ENCODE measurements at regions not wholly inside any gene's neighbourhood (a gene's known extent, or its start where the extent isn't known, plus 50 kb on each side); places are given as distances from the start of the nearest gene placed in this dataset.

GRCh38 chr17:12459736-12460135, 206.0 kb upstream of the MYOCD start:
- no peak overlapping the region for H3K27ac ChIP-seq (ENCODE audit: insufficient read depth, low read depth, low read length, poor library complexity, severe bottlenecking)
- no peaks in the 10 kb centered on the region for H3K4me1 ChIP-seq (ENCODE audit: control insufficient read depth, insufficient read depth, low read length)
- H3K36me3 ChIP-seq (ENCODE audit: control insufficient read depth, insufficient read depth, low read length): no peaks in the 10 kb centered on the region
- H3K9me3 ChIP-seq (ENCODE audit: control insufficient read depth, low read length): no peaks in the 10 kb centered on the region
- no peak overlapping the region for H3K4me3 ChIP-seq (ENCODE audit: insufficient read depth, low read depth, low read length)
- H3K27me3 ChIP-seq (ENCODE audit: control insufficient read depth, insufficient read depth, low read length, poor library complexity, severe bottlenecking): no peaks in the 10 kb centered on the region

DNA sequence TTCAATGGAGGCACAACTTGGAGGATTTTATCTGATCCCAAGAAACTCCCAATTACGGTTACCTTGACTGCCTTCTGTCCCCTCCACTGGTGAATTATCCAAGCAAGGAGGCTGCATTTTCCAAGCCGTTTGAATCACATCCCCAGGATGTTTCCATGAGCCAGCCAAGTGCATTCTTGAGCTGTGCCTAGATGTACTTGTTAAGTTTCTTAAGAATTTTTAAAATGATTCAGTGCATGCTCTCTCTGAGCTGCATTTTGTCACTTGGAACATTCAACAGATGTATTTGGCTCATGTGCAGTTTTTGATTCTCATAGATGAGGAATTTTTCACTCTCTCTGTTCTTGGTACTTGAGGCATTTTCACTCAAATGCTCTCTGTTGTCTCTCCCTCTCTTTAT, 202.6 kb upstream of the MYOCD start:
- no peak overlapping the region for H3K27ac ChIP-seq (ENCODE audit: insufficient read depth, low read depth, low read length, poor library complexity, severe bottlenecking)
- H3K27me3 ChIP-seq (ENCODE audit: control insufficient read depth, insufficient read depth, low read length, poor library complexity, severe bottlenecking): no peaks in the 10 kb centered on the region
- 81 to 86% methylated on average over 2 of the region's 2 CpGs for WGBS, 2 experiments
- no peak overlapping the region for H3K4me3 ChIP-seq (ENCODE audit: insufficient read depth, low read depth, low read length)
- H3K9me3 ChIP-seq (ENCODE audit: control insufficient read depth, low read length): no peaks in the 10 kb centered on the region
- no peaks in the 10 kb centered on the region for H3K36me3 ChIP-seq (ENCODE audit: control insufficient read depth, insufficient read depth, low read length)
- no peaks in the 10 kb centered on the region for H3K4me1 ChIP-seq (ENCODE audit: control insufficient read depth, insufficient read depth, low read length)

DNA sequence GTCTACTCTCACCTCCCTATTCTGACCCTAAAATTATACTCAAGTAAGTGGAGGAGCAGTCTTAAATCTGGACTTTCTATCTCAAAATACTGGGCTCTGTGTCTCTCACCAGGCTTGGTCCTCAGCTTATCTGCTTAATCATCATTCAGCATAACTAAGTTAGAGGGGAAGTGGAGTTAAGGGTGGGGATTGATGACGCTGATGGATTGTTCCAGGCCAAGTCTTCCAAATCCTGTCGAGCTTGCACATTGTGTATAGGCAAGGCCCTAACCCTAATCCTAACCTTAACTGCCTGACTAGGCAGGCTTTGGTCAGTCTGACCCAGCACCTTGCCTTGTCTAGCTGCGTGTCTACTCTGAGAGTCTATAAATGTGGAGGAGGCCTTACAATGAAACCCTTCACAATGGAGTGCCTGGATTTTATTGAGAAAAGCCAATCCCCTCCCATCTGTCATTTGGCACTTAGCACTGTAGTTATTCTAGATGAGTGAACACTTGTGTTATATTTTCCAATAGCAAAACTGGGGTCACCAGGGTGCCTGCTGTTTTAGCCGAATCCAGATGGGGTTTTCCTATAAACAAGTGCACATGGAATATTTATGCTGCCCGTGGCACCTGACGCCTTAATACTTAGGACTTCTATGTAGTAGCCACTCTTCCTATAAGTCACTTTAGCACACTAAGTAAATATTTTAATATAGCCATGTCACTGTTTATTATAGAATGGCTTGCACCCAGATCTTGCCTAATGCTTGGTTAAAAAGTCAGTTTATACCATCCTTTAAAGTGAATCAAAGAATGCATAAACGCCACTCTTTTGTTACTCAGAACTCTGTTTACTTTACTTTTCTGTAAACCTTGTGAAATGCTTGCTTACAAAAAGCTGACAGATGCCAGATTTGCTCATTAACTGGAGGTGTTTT, 193.2 kb upstream of the MYOCD start:
- Histone ChIP-seq H3K9me3 (ENCODE audit: control insufficient read depth, low read length) (no peaks in the 10 kb centered on the region), H3K4me1 (ENCODE audit: control insufficient read depth, insufficient read depth, low read length) (no peaks in the 10 kb centered on the region), H3K4me3 (ENCODE audit: insufficient read depth, low read depth, low read length) (no peak overlapping the region), H3K36me3 (ENCODE audit: control insufficient read depth, insufficient read depth, low read length) (no peaks in the 10 kb centered on the region), H3K27ac (ENCODE audit: insufficient read depth, low read depth, low read length, poor library complexity, severe bottlenecking) (no peak overlapping the region), H3K27me3 (ENCODE audit: control insufficient read depth, insufficient read depth, low read length, poor library complexity, severe bottlenecking) (no peaks in the 10 kb centered on the region)
- WGBS, 2 experiments: 94% methylated on average over 7 of the region's 7 CpGs

GRCh38 chr17:12478311-12478710, 187.4 kb upstream of the MYOCD start:
- Histone ChIP-seq H3K4me1 (ENCODE audit: control insufficient read depth, insufficient read depth, low read length) (no peaks in the 10 kb centered on the region), H3K27me3 (ENCODE audit: control insufficient read depth, insufficient read depth, low read length, poor library complexity, severe bottlenecking) (no peaks in the 10 kb centered on the region), H3K4me3 (ENCODE audit: insufficient read depth, low read depth, low read length) (no peak overlapping the region), H3K9me3 (ENCODE audit: control insufficient read depth, low read length) (no peaks in the 10 kb centered on the region), H3K36me3 (ENCODE audit: control insufficient read depth, insufficient read depth, low read length) (no peaks in the 10 kb centered on the region), H3K27ac (ENCODE audit: insufficient read depth, low read depth, low read length, poor library complexity, severe bottlenecking) (no peak overlapping the region)
- 90 to 95% methylated on average over 7 of the region's 7 CpGs for WGBS, 2 experiments

DNA sequence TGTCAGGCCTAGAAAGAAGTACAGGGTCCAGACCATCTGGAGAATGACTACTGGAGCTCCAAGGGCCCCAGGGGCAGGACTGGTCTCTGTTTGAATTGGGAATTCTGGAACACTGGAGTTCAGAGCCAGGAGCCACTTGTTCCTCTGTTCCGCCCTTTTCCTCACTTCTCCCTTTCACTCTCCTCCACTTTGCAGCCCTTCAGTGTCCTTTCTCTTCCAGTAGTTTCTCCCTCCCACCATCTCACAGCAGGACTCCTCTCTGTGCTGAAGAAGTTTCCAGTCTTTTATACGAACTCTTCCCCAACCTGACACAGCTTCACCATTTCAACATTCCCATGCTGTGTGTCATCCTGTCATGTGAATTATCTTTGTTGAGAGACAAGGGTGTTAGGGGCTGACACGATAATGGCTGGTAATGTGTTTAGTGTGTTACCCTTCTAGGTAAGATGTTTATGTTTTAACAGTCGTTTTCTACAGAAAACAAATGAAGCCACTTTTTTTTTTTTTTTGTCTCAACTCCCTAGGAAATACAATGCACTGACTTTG, 180.3 kb upstream of the MYOCD start:
- Histone ChIP-seq H3K4me3 (ENCODE audit: insufficient read depth, low read depth, low read length) (no peak overlapping the region), H3K27ac (ENCODE audit: insufficient read depth, low read depth, low read length, poor library complexity, severe bottlenecking) (no peak overlapping the region), H3K9me3 (ENCODE audit: control insufficient read depth, low read length) (no peaks in the 10 kb centered on the region), H3K27me3 (ENCODE audit: control insufficient read depth, insufficient read depth, low read length, poor library complexity, severe bottlenecking) (no peaks in the 10 kb centered on the region), H3K36me3 (ENCODE audit: control insufficient read depth, insufficient read depth, low read length) (no peaks in the 10 kb centered on the region), H3K4me1 (ENCODE audit: control insufficient read depth, insufficient read depth, low read length) (no peaks in the 10 kb centered on the region)
- 52 to 79% methylated on average over 3 to 4 of the region's 4 CpGs for WGBS, 2 experiments

- H3K27ac ChIP-seq (ENCODE audit: insufficient read depth, low read depth, low read length, poor library complexity, severe bottlenecking): no peak overlapping the region
- 71 to 75% methylated on average over 2 to 3 of the region's 3 CpGs for WGBS, 2 experiments
- H3K36me3 ChIP-seq (ENCODE audit: control insufficient read depth, insufficient read depth, low read length): no peaks in the 10 kb centered on the region
- H3K27me3 ChIP-seq (ENCODE audit: control insufficient read depth, insufficient read depth, low read length, poor library complexity, severe bottlenecking): no peaks in the 10 kb centered on the region
- H3K4me1 ChIP-seq (ENCODE audit: control insufficient read depth, insufficient read depth, low read length): no peaks in the 10 kb centered on the region
- H3K4me3 ChIP-seq (ENCODE audit: insufficient read depth, low read depth, low read length): no peak overlapping the region
- no peaks in the 10 kb centered on the region for H3K9me3 ChIP-seq (ENCODE audit: control insufficient read depth, low read length)
These were observed 176.4 kb upstream of the MYOCD start for GRCh38 chr17:12489325-12489724.

GRCh38 chr17:12492450-12492849, 173.2 kb upstream of the MYOCD start:
- Histone ChIP-seq H3K27me3 (ENCODE audit: control insufficient read depth, insufficient read depth, low read length, poor library complexity, severe bottlenecking) (no peaks in the 10 kb centered on the region), H3K27ac (ENCODE audit: insufficient read depth, low read depth, low read length, poor library complexity, severe bottlenecking) (no peak overlapping the region), H3K9me3 (ENCODE audit: control insufficient read depth, low read length) (no peaks in the 10 kb centered on the region), H3K4me1 (ENCODE audit: control insufficient read depth, insufficient read depth, low read length) (no peaks in the 10 kb centered on the region), H3K36me3 (ENCODE audit: control insufficient read depth, insufficient read depth, low read length) (no peaks in the 10 kb centered on the region), H3K4me3 (ENCODE audit: insufficient read depth, low read depth, low read length) (no peak overlapping the region)
- 93 to 100% methylated on average over 2 to 3 of the region's 3 CpGs for WGBS, 2 experiments

DNA sequence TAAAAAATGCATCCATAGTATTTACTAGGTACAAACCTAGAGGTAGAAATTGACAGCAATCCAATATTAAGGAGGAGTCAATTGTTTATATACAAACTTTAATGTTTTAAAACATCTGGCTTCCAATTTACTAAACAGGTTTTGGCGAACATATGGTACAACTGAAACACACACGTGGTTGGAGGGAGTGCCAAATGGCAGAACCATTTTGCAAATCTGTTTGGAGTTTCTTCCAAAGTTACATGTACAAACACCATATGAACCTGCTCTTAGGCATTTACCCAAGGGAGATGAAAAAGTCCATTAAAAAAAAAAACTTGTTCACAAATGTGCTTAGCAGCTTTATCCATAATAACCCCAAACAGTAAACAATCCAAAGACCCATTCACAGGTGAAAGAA, 159.8 kb upstream of the MYOCD start:
- H3K9me3 ChIP-seq (ENCODE audit: control insufficient read depth, low read length): no peaks in the 10 kb centered on the region
- H3K36me3 ChIP-seq (ENCODE audit: control insufficient read depth, insufficient read depth, low read length): no peaks in the 10 kb centered on the region
- H3K4me1 ChIP-seq (ENCODE audit: control insufficient read depth, insufficient read depth, low read length): no peaks in the 10 kb centered on the region
- H3K4me3 ChIP-seq (ENCODE audit: insufficient read depth, low read depth, low read length): no peak overlapping the region
- whole genome bisulfite sequencing, 2 experiments: 83 to 91% methylated on average over 2 of the region's 2 CpGs
- H3K27me3 ChIP-seq (ENCODE audit: control insufficient read depth, insufficient read depth, low read length, poor library complexity, severe bottlenecking): no peaks in the 10 kb centered on the region
- H3K27ac ChIP-seq (ENCODE audit: insufficient read depth, low read depth, low read length, poor library complexity, severe bottlenecking): no peak overlapping the region

GRCh38 chr17:12507026-12507595, 158.6 kb upstream of the MYOCD start:
- WGBS, 2 experiments: 93 to 97% methylated on average over 9 of the region's 9 CpGs
- Histone ChIP-seq H3K27me3 (ENCODE audit: control insufficient read depth, insufficient read depth, low read length, poor library complexity, severe bottlenecking) (no peaks in the 10 kb centered on the region), H3K9me3 (ENCODE audit: control insufficient read depth, low read length) (no peaks in the 10 kb centered on the region), H3K4me1 (ENCODE audit: control insufficient read depth, insufficient read depth, low read length) (no peaks in the 10 kb centered on the region), H3K4me3 (ENCODE audit: insufficient read depth, low read depth, low read length) (no peak overlapping the region), H3K27ac (ENCODE audit: insufficient read depth, low read depth, low read length, poor library complexity, severe bottlenecking) (no peak overlapping the region), H3K36me3 (ENCODE audit: control insufficient read depth, insufficient read depth, low read length) (no peaks in the 10 kb centered on the region)

DNA sequence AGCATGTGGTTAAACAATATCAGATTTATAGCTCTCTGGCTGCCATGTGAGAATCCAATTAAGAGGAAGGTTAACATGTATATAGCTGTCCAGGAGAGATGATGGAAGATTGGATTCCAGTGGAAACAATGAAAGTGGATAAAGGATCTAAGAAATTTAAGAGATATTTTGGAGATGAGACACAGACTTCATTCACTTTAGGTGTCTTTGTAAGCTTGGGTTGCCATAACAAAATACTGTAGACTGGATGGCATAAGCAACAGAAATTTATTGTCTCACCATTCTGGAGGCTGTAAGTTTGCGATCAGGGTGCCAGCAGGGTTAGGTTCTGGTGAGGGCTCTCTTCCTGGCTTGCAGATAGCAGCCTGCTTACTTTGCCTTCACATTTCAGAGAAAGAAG, 155.9 kb upstream of the MYOCD start:
- no peak overlapping the region for H3K4me3 ChIP-seq (ENCODE audit: insufficient read depth, low read depth, low read length)
- H3K27me3 ChIP-seq (ENCODE audit: control insufficient read depth, insufficient read depth, low read length, poor library complexity, severe bottlenecking): no peaks in the 10 kb centered on the region
- no peaks in the 10 kb centered on the region for H3K4me1 ChIP-seq (ENCODE audit: control insufficient read depth, insufficient read depth, low read length)
- no peaks in the 10 kb centered on the region for H3K9me3 ChIP-seq (ENCODE audit: control insufficient read depth, low read length)
- H3K27ac ChIP-seq (ENCODE audit: insufficient read depth, low read depth, low read length, poor library complexity, severe bottlenecking): no peak overlapping the region
- 94 to 97% methylated on average over 1 of the region's 1 CpG for WGBS, 2 experiments
- H3K36me3 ChIP-seq (ENCODE audit: control insufficient read depth, insufficient read depth, low read length): no peaks in the 10 kb centered on the region

Data from ectodermal cell (in vitro differentiated cells).